Gastroesophageal sphincter (tissue), 4 donors: ENCODE measurements at regions not wholly inside any gene's neighbourhood (a gene's known extent, or its start where the extent isn't known, plus 50 kb on each side); places are given as distances from the start of the nearest gene placed in this dataset.

Experiments
- ATAC-seq: fragments of 150-250 bp; one replicate; pipeline ENCODE4 v1.9.1; 2016; ENCODE audit warnings: mild to moderate bottlenecking, moderate library complexity
- H3K27ac ChIP-seq, 4 donors: fragments of 200-600 bp; sonication (generic) in 3 of 4; 1 replicate in 3 of 4; 2 replicates in 1 of 4; pipeline ENCODE4 v1.5.1; 2016 to 2019
- H3K27me3 ChIP-seq: fragments of 200-600 bp; sonication (generic); one replicate; pipeline ENCODE4 v1.5.1; 2019
- H3K36me3 ChIP-seq, 2 donors: fragments of 200-600 bp; sonication (generic); one replicate each; pipeline ENCODE4 v1.5.1; 2019; ENCODE audit warnings: control low read depth in 1 of 2
- H3K4me1 ChIP-seq, 3 donors: fragments of 200-600 bp; sonication (generic); 1 replicate in 2 of 3; 2 replicates in 1 of 3; pipeline ENCODE4 v1.5.1; 2016 to 2019; ENCODE audit warnings: control low read depth in 2 of 3
- H3K4me3 ChIP-seq, 2 donors: fragments of 200-600 bp; sonication (generic); one replicate each; pipeline ENCODE4 v1.5.1; 2019; ENCODE audit warnings: mild to moderate bottlenecking in 1 of 2, moderate library complexity in 1 of 2
- H3K9me3 ChIP-seq, 3 donors: fragments of 200-600 bp; sonication (generic); one replicate each; pipeline ENCODE4 v1.5.1; 2017 to 2019; ENCODE audit warnings: control low read depth in 2 of 3
- EP300 ChIP-seq: sonication (generic); formaldehyde crosslinking; IDR thresholded peaks from one replicate; pipeline ENCODE4 v1.6.1; 2017; ENCODE audit warnings: antibody characterized with exemption, mild to moderate bottlenecking
- POLR2A ChIP-seq, 2 donors: fragments of 450-650 bp; IDR thresholded peaks; one replicate each; pipeline ENCODE4 v1.6.1; 2017; ENCODE audit warnings: antibody characterized with exemption in 2 of 2, mild to moderate bottlenecking in 2 of 2, moderate library complexity in 1 of 2
- POLR2AphosphoS5 ChIP-seq: sonication (generic); formaldehyde crosslinking; IDR thresholded peaks from one replicate; pipeline ENCODE4 v1.6.1; 2017; ENCODE audit warnings: antibody characterized with exemption
- WGBS, 2 donors: methylation state at CpG; one replicate each; pipeline ENCODE4 v1.1.5; 2018; ENCODE audit warnings: low coverage in 1 of 2; 5-methylcytosine and 5-hydroxymethylcytosine counted together
- TF ChIP-seq, protein P1 (sequence below), 4 experiments: fragments of 200-600 bp in 2 of 4; fragments of 450-650 bp in 2 of 4; sonication (generic) in 1 of 4; IDR thresholded peaks; one replicate each; pipeline ENCODE4 v1.5.1; 2017 to 2019; ENCODE audit warnings: antibody characterized with exemption in 4 of 4, mild to moderate bottlenecking in 2 of 4, moderate library complexity in 2 of 4

DNA sequence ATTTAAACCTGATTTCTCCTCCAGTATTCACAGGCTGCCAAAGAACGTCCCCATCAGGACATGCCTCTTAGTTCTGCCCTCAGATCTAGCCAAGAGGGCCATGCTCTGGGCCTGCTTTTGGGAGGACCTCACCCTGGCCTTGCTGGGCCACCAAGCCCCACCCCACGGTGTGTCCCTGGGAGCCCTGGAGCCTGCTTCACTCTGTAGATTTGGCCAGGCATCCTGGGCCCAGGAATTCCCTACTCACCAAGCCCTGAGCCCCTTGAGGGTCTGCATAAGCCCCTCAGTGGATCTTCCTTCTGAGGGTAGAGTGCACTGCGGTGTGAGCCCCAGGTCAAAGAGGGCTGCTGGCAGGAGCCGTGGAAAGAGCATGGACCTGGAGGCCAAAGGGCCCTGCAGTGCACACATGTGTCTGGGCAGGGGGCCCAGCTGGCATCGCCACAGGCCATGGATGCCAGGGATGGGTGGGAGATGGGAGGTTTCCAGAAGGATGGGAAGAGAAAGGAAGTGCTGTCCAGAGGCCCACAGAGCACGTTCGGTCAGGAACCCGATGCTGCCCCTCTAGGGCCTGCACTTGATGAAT lies 98.0 kb downstream of the DACT2 start:
- ATAC-seq, result no peak

DNA sequence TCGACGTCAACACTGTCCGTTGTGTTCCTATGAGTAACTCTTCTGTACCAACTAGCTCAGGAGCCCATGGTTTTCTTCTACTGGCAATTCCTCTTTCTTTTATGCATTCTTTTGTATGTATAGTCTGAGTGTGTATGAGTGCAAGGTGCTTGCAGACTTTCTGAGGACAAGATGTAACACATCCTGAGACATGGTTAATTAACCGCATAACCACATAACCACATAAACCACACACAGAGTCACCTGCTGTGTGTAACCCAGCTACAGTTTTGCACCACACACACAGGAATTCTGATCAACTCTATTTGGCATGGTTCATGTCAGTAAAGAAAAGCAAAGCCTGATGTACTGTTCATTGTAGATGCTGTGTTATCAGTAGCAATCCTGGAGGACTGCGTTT lies 98.6 kb downstream of the DACT2 start:
- no peak for ATAC-seq
- H3K4me1 ChIP-seq, result peaks cover 0 to 23% (median 6%) of the 10 kb centered on the region in 3 donors
- 74 to 86% methylated on average over 5 of the region's 5 CpGs for WGBS, 2 donors
- no peak overlapping the region for H3K4me3 ChIP-seq
- no peaks in the 10 kb centered on the region for H3K36me3 ChIP-seq
- no peak overlapping the region for H3K27ac ChIP-seq
- TF ChIP-seq POLR2AphosphoS5 (no peak), POLR2A (IDR thresholded peaks at IDR 0.05) (no peak), EP300 (no peak)
- TF ChIP-seq, protein P1, sequence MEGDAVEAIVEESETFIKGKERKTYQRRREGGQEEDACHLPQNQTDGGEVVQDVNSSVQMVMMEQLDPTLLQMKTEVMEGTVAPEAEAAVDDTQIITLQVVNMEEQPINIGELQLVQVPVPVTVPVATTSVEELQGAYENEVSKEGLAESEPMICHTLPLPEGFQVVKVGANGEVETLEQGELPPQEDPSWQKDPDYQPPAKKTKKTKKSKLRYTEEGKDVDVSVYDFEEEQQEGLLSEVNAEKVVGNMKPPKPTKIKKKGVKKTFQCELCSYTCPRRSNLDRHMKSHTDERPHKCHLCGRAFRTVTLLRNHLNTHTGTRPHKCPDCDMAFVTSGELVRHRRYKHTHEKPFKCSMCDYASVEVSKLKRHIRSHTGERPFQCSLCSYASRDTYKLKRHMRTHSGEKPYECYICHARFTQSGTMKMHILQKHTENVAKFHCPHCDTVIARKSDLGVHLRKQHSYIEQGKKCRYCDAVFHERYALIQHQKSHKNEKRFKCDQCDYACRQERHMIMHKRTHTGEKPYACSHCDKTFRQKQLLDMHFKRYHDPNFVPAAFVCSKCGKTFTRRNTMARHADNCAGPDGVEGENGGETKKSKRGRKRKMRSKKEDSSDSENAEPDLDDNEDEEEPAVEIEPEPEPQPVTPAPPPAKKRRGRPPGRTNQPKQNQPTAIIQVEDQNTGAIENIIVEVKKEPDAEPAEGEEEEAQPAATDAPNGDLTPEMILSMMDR (IDR thresholded peaks at IDR 0.05), result no peak
- H3K27me3 ChIP-seq, result no peaks in the 10 kb centered on the region
- H3K9me3 ChIP-seq, result no peaks in the 10 kb centered on the region

More for the DNA sequence above, 98.0 kb downstream of the DACT2 start:
- Histone ChIP-seq H3K4me3 (no peak overlapping the region), H3K4me1 (peaks cover 0 to 25% (median 11%) of the 10 kb centered on the region in 3 donors), H3K36me3 (no peaks in the 10 kb centered on the region), H3K9me3 (no peaks in the 10 kb centered on the region), H3K27ac (no peak overlapping the region), H3K27me3 (no peaks in the 10 kb centered on the region)
- TF ChIP-seq EP300 (no peak), POLR2A (IDR thresholded peaks at IDR 0.05) (no peak), POLR2AphosphoS5 (no peak)
- TF ChIP-seq, protein P1 (IDR thresholded peaks at IDR 0.05), result no peak
- 81 to 89% methylated on average over 3 to 4 of the region's 8 CpGs for WGBS, 2 donors

DNA sequence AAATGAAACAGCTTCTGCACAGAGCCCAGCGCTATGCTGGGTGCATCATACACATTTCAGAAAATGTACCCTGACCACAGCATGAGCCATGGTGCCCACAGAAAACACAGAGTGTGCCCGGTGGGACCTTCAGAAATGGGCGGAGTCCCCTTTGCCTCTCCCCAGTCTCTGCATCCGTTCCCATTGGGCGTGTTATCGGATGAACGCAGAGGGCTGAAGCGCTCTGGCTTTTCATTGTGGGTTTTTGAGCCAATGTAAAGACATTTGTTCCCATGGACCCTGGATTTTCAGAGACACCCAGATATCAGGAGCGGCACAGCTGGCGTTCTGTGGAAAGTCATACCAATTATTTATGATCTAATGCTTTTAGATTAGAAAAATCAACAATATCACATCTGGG lies 99.8 kb downstream of the DACT2 start:
- Histone ChIP-seq H3K36me3 (no peaks in the 10 kb centered on the region), H3K4me1 (peaks cover 0 to 12% (median 5%) of the 10 kb centered on the region in 3 donors), H3K27me3 (no peaks in the 10 kb centered on the region), H3K27ac (peak overlapping the region in 1 of 4 donors; percentile 30), H3K4me3 (no peak overlapping the region), H3K9me3 (no peaks in the 10 kb centered on the region)
- ATAC-seq, result no peak
- TF ChIP-seq, protein P1 (IDR thresholded peaks at IDR 0.05), result no peak
- TF ChIP-seq EP300, result no peak
- no peak for TF ChIP-seq POLR2A (IDR thresholded peaks at IDR 0.05)
- no peak for TF ChIP-seq POLR2AphosphoS5
- 76 to 97% methylated on average over 6 to 9 of the region's 10 CpGs for WGBS, 2 donors

DNA sequence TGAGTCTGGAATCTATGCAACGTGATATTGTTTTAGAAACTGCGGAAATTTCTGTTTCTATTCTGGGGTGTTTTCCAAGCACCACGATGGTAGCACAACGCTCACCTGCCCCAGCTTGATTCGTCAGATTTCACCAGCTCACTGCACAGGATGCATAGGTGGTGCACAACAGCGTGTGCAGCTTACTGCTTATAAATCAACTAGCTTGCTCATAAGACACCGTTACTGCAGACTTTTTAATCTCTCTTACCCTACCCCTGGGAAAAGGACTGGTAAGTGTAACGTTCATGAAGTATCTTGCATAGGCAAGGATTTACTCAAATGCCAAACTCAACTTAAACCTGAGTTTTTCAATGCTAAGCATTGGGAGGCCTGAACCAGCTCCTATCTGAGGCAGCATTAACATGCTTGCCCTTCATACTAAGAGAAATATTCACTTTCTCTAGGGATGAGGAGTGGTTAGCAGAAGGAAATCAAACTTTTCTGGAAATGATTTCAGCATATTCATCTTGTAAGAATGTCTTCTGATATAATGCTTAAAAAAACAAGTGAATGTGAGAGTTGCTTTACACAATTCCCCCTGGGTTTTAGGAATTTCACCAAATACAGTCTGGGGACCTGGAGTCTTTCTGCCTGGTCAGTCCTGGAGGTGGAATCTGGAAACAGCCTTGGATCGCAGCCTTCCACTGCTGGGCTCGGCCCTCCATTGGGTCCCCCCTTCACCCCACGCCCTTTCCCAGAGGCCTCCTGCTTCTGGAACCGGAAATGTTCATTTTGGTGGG lies 100.6 kb downstream of the DACT2 start:
- TF ChIP-seq EP300 (no peak), POLR2A (IDR thresholded peaks at IDR 0.05) (no peak), POLR2AphosphoS5 (no peak)
- TF ChIP-seq, protein P1 (IDR thresholded peaks at IDR 0.05), result no peak
- whole genome bisulfite sequencing, 2 donors, result 72 to 92% methylated on average over 2 to 10 of the region's 12 CpGs
- no peak overlapping the region for H3K4me3 ChIP-seq
- peaks cover 0 to 12% (median 5%) of the 10 kb centered on the region in 3 donors for H3K4me1 ChIP-seq
- H3K27ac ChIP-seq, result peak overlapping the region in 2 of 4 donors; percentile 14 to 30
- no peaks in the 10 kb centered on the region for H3K36me3 ChIP-seq
- no peaks in the 10 kb centered on the region for H3K27me3 ChIP-seq
- no peaks in the 10 kb centered on the region for H3K9me3 ChIP-seq
- ATAC-seq, result peak; percentile 78
